GM19023 (cell line): ENCODE measurements at regions not wholly inside any gene's neighbourhood (a gene's known extent, or its start where the extent isn't known, plus 50 kb on each side); places are given as distances from the start of the nearest gene placed in this dataset.

Experiments
- ATAC-seq: cut with Tn5 transposase; IDR thresholded peaks from one replicate; pipeline ENCODE4 v1.9.1; 2021; ENCODE audit warnings: mild to moderate bottlenecking, moderate library complexity; ENCODE audit not compliant: unreplicated experiment

GRCh38 chr15:69902414-69903062, 195.2 kb downstream of the TLE3 start:
- ATAC-seq = no peak

GRCh38 chr15:69903470-69904469, 193.9 kb downstream of the TLE3 start:
- no peak for ATAC-seq

- ATAC-seq = no peak
Measured at GRCh38 chr15:69906256-69907185, 191.2 kb downstream of the TLE3 start.

- ATAC-seq = no peak
Measured at GRCh38 chr15:69908060-69908459, 189.7 kb downstream of the TLE3 start.

GRCh38 chr15:69908590-69909420, 188.9 kb downstream of the TLE3 start:
- no peak for ATAC-seq

- ATAC-seq = no peak
Measured at GRCh38 chr15:69909719-69910444, 187.8 kb downstream of the TLE3 start.

GRCh38 chr15:69910514-69910913, 187.2 kb downstream of the TLE3 start:
- ATAC-seq = no peak

- no peak for ATAC-seq
Measured at GRCh38 chr15:69912116-69912515, 185.6 kb downstream of the TLE3 start.

GRCh38 chr15:69914040-69914439, 183.7 kb downstream of the TLE3 start:
- no peak for ATAC-seq

- no peak for ATAC-seq
Measured at GRCh38 chr15:69914960-69915359, 182.8 kb downstream of the TLE3 start.

- no peak for ATAC-seq
Measured at GRCh38 chr15:69916169-69916785, 181.4 kb downstream of the TLE3 start.

GRCh38 chr15:69917056-69917455, 180.7 kb downstream of the TLE3 start:
- ATAC-seq = no peak

GRCh38 chr15:69919816-69920215, 177.9 kb downstream of the TLE3 start:
- ATAC-seq = no peak

- no peak for ATAC-seq
Measured at GRCh38 chr15:69920221-69920620, 177.5 kb downstream of the TLE3 start.

GRCh38 chr15:69921626-69922619, 175.8 kb downstream of the TLE3 start:
- ATAC-seq = no peak

GRCh38 chr15:69924531-69924930, 173.2 kb downstream of the TLE3 start:
- ATAC-seq = no peak

- ATAC-seq = no peak
Measured at GRCh38 chr15:69926006-69926405, 171.7 kb downstream of the TLE3 start.

- no peak for ATAC-seq
Measured at GRCh38 chr15:69926721-69927120, 171.0 kb downstream of the TLE3 start.
